ENCODE measurements at regions not wholly inside any gene's neighbourhood (a gene's known extent, or its start where the extent isn't known, plus 50 kb on each side); places are given as distances from the start of the nearest gene placed in this dataset.

DNA sequence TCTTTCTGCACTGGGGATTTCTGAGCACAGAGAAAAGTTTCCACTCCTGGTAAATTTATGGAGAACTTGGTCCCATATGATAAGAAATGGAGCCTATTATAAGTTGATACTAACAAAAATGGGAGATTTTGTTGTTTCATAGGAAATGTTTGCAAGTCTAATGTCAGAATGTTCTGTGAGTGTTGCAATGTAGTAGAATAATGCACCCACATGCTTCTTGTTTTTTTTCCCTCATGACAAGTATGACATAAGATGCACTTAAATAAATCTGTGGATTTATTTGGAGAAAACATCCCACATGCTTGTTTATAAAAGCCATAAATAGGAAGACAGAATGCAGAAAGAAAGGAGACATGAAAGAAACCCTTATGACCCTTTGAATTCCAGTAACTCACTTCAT is 50.8 kb upstream of the KCNJ6 start:
- no peak for DNase-seq (ENCODE audit: low spot score)

DNA sequence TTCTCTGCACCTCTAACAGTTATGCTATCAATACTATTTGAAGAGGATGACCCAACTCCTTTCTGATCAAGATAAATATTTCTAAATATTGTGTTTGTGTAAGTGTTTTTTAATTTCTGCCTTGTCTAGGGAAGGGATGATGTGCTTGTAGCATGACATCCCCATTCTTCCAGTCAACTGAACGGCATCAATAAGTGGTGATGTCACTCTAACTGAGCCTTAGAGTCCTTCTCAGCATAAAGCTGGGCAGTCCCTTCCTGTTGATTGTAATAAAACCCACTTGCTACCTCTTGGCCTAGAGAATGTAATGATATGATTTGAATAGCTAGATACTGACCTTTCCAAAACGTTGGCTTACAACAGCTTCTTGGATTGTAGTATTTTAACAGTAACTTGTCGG is 52.5 kb upstream of the KCNJ6 start:
- DNase-seq (ENCODE audit: low spot score): no peak

DNA sequence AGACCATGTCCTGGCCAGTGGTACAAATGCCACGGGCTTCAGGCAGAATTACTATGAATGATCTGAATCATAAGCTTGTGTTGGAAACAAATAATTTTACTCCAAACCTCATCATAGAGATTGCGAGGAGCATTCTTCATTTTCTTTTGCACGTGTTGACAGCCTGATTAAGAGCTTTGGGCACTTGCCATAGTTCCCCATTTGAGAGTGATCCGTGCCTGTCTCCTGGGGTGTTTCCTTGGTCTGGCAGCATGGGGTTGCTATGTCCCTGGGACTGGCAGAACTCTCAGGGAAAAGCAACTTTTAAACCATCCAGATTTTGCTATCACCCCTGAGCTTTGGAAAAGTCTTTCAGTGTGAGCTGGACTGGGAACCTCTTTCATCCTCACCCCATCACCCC is 54.3 kb upstream of the KCNJ6 start:
- no peak for DNase-seq (ENCODE audit: low spot score)

DNA sequence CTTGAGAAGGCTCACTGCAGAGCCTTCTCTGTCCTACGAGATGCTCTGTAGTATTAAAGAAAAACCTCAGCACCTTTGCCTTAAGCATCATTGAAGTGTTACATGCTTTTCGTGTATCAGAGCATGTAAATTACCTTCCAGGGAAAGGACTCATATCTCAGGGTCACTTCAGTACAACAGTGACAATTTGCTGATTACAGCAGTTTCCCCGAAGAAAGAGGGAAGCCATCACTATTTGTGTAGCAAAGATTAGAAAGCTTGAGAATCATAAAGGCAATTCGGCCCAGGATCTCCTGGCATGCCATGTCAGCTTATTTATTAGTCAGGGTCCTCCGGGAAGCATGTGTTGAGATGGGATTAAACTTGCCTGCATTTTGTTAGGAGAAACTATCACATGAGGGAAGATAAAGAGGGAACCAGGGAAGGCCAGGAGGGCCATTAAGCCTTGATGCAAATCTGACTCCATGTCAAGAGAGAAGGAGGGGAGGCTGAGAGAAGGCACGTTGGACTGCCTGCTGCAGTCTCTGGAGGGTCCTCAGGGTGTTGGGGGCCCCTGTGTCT is 55.2 kb upstream of the KCNJ6 start:
- DNase-seq (ENCODE audit: low spot score): no peak

DNA sequence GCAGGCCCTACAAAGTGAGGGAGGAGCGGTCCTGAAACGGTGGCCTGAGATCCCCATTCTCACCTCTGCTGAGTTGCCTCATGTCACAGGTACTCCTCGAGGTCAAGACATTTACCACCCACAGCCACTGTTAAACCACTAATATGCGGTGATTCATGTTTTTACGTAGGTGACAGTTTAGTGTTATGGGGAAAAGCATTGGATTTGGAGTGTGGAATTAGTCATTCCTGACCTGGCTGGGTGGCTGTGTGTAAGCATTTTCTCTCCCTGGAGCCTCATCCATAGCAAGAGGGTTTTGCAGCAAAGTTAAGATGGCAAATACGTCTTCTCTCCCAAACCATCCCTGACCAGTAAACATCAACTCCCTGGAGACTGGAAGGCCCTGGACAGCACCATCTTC is 57.8 kb upstream of the KCNJ6 start:
- no peak for DNase-seq (ENCODE audit: low spot score)

DNA sequence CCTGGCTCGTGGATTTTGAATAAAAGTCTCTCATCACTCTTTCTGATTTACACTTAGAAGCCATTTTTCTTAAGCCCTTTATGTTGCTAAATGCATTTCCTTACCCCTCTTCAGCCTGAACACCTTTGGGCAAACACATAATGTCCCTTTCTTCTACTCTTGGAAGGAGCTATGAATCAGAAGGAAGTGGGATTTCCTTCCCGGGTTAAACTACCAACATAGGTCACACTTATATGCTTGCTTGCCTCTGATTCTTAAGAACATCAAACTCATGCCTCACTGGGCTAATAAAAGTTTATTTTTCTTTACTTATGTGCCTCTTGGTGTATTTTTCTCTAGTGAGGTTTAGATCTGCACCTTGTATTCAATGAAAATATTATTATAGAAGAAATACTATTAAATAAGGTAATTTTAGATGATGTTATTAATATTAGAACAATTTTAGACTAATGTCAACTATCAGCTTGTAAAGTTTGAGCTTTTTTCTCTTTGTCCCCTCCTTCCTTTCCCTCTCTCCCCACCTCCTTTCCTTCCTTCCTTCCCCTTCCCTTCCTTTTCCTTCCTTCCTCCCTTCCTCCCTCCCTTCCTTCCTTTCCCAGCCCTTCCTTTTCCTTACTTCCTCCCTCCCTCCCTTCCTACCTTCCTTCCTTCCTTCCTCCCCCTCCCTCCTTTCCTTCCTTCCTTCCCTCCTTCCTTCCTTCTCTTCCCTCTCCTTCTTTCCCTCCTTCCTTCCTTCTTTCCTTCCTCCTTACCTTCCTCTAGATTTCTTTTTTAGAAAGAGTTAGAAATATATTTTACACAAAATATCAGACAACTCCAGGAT is 66.5 kb upstream of the KCNJ6 start:
- DNase-seq (ENCODE audit: low spot score): no peak

DNA sequence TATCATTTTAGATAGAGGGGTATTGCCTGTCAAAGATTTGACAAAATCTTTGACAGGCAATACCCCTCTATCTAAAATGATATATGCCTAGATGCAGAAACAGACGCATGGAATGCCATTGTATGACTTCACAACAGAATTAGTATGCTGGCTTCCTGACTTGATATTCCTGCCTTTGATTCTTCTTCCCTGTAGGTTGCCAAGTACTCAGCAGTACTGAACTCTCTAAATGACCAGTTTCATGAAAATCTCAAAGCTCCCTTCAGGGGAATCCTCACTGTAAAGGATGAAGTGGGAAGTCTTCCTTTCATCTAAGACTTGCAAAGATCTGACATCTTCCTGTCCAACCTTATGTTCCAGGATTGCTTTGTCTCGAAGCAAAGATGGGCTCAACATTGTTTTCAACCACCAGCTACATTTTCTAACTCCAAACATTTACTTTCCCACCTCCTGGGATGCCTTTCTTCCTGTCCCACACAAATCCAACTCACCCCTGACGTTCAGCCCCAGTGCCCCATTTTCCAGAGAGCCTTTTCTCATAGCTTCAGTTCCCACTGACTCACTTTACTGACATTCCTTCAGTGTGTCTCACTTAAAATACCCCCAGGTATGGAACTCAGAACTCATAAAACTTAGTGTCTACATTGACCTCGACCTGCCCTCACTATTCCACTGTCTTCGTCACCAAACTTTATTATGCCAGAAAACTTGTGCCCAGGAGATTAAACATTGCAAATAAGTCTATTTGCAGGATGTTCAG is 67.3 kb upstream of the KCNJ6 start:
- DNase-seq (ENCODE audit: low spot score): no peak

DNA sequence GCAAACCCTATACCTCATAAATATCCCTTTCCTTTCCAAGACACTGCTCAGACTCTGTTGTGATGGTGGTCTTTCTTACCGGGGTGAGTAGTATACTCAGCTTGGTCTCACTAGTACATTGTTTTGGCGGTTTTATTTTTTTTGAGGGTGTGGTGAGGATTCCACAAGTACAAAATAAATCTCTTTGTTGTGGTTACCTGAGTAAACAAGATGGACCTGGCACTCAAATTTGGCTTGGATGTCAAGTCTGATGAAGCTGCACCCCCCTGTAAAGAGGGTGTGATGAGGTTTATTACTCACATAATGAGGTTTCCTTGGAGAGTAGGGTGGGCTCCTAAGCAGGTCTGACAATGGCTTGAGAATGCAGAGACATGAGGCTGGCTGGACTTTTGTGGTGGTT is 68.2 kb upstream of the KCNJ6 start:
- no peak for DNase-seq (ENCODE audit: low spot score)

DNA sequence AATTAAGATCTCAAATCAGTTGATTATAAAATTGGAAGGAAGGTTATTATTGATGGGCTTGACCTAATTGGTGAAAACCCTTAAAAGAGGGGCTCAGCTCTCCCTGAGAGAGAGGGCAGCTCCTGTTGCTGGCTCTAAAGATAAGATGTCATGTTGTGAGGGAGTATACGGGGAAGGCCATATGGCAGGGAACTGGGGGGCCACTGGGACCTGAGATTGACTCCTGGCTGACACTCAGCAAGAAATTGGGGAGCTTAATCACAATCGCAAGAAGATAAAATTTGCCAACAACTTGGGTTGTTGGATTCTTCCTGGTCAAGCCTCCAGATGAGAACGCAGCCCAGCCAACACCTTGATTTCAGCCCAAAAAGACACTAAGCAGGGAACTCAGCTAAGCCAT is 69.7 kb upstream of the KCNJ6 start:
- DNase-seq (ENCODE audit: low spot score): no peak

DNA sequence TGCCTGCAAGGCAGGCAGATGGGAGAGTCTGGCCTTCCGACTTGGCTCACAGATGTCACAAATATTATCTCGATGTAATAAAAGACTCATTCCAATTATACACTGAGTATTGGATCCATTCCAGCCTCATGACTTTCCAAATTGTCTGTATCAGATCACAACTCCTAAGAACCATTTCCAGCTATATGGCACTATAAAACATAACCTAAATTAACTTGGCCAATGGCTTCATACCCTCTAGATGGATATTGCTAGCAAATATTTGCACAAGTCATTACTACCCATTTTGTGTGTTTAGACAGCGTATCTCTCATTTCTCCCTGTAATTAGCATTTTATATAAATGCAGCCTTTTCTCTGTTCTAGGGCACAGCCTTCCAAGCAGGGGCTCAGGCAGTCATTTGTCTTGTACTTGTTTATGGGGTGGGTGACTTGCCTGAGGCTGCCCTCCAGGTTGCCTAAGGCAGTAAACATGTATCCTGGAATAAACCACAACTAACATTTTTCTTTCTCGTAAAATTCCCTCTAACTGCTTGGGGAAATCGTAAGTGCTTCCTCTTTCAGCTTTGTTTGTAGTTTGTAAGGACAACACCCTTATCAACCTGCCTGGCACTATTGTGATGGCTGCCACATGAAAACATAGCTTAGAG is 70.6 kb upstream of the KCNJ6 start:
- no peak for DNase-seq (ENCODE audit: low spot score)

DNA sequence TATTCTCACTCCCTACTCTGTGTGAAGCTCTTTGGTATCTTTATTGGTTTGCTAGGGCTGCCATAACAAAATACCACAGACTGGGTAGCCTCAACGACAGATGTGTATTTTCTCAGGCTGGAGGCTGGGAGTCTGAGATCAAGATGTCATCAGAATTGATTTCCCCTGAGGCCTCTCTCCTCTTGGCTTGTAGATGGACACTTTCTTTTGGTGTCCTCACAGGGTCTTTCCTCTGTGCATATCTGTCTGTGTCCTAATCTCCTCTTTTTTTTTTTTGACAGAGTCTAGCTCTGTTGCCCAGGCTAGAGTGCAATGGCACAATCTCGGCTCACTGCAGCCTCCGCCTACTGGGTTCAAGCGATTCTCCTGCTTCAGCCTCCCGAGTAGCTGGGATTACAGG is 71.4 kb upstream of the KCNJ6 start:
- DNase-seq (ENCODE audit: low spot score): no peak

DNA sequence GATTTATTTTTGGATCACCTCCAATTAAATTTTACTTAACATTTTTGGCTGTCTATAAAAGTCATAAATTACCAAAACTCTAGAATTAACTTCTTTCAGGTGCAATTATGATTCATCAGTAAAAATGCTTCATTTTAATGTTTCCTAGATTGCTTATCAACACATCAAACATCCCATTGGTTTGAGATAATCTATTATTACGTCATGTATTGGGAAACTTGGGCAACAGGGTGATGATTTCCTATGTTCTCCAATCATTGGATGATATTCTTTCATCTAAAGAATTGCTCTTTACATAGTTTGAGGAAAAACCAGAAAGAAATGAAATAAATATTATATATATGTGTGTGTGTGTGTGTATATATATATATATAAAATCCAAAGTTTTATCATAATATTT is 76.8 kb upstream of the KCNJ6 start:
- DNase-seq (ENCODE audit: low spot score): no peak

DNA sequence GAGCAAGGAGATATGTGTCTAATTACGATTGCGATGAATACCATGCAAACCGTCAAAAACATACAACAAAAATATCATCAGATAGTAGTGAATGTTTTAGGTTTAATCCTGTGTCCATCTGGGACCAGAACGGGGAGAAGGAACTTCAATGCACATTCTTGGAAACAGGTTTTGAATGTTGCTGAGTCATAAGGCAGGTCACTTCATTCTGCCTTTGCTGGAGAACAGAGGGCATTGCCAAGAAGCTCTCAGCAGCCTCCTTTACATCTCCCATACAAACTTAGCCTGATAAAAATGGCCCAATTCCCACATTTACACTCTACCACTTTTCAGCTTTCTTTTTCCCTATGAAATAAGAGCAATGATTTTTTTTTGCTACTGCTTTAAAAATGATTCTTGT is 78.0 kb upstream of the KCNJ6 start:
- no peak for DNase-seq (ENCODE audit: low spot score)

DNA sequence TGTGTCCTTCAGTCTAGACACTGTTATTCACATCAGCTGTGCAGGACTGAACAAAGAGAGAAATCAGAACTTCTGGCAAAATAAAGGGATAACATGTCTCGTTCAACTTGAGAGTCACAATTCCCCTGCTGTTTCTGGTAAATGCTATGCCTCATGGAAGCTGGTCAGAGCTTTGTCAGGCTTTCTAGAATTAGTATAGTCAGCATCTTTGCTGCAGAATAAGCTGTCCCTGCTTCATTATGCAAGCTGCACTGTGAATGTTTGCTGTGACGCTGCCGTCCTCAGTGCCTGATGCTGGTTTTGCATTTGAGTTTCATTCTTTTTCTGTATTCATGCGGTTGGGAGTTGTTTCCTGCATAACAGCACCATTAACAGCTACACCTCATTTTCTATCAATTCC is 96.4 kb upstream of the KCNJ6 start:
- no peak for DNase-seq (ENCODE audit: low spot score)

DNA sequence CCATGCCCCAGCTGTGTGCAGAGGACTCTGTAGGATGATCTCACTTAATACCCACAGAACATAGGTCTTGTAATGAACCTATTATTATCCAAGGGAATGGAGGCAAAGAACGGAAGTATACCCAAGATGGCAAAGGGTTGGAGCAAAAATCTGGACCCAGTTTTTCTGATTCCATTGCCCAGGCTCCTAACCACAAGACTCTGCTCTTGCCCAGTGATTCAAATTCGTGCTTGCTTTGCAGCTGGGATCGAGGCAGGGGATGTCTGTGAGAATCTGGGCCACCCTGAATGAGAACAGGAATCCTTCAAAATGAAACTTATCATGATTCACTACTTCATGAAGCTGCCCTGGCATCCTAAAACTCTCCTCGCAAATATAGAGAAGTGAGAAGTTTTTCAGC is 97.5 kb upstream of the KCNJ6 start:
- DNase-seq (ENCODE audit: low spot score): no peak

DNA sequence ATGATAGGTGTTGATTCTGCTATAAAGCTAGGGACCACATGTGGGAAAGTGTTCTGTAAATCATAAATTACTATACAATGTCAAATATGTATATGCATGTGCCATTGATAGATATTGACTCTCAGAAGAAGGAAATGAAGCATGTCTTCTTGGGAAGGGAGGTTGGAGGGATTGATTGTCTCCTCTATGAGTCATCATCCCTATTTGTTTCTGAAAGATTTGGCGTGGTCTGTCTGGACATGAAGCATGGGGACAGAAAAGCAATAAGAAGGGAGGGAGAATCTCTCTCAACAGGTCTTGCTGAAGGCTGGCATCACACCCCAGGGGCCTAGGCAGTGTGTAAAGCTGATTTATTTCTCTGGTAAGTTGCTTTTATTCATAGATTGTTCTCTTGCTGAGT is 98.0 kb upstream of the KCNJ6 start:
- no peak for DNase-seq (ENCODE audit: low spot score)

DNA sequence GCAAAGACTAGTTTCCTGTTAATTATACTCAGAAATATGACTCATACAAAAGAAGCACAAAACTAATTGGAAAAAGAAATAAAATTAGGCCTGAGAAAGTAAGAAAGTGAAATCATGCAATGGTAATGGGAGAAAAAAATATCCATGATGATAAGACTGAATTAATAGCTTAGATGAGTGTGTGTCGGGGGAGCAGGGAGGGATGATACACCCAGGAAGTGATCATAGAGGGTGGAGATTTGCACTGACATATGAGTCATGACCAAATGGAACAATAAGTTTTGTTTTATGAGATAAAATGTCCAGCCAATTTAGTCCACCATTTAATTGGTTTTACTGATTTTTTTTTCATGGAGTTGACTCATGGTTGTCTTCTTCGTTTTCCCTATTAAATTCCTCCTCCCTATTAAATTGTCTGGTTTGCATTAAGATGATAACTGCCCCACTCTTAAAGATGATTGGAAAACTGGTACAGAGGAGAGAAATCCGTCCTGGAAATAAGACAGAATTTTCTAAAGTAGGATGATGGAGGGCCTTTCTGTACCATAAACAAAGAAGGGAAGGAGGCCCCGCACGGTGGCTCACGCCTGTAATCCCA is 111.7 kb upstream of the KCNJ6 start:
- no peak for DNase-seq (ENCODE audit: low spot score)

DNA sequence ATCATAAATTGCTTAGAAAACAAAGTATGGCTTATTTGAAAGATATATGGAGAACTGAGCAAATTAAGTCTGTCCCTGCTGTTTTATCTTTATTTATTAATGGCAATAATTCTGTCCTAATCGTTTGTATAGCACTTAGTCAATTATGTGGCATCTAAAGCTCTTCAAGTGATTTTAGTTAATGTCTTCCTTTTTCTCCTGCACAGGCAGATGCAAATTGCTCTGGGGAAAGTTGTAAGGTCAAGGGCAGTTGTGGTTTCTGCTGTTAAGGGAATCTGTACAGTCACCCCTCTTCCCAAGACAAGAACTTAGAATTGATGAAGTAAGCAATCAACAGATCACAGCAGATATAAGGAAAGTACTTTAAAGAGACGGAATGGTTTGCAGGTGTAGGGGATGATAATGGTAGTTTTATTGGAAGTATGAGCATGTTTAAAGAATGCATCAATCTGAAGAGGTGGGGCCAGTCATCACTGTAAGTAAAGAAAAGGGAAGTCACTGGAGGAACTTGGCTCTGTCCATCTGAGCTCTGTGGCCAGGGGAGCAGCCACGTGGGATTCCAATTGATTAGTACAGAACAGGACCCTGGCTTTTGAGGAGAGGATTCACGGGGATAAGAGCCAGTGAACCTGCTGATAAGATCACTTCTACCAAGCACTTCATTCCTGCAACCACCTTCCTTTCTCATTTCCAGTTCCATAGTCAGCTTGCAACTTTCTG is 116.0 kb upstream of the KCNJ6 start:
- DNase-seq (ENCODE audit: low spot score): no peak

DNA sequence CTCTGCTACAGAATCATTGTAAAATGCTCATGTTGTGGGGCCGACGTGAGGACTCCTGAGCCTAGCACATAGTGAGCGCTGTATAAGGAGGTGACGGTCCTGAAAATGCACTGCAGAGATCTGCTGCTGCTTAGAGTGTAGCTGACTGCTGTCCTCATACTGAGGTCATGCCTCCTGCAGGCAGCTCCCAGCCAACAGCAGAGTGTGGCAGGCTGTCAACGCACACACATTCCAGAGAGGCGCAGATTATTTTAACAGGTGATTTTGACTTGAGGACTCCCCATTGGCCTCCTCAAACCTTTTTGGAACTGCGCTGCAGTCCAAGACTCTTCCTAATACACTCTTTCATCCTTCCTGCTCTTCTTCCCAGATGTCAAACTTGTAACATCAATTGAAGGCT is 119.8 kb upstream of the KCNJ6 start:
- no peak for DNase-seq (ENCODE audit: low spot score)

DNA sequence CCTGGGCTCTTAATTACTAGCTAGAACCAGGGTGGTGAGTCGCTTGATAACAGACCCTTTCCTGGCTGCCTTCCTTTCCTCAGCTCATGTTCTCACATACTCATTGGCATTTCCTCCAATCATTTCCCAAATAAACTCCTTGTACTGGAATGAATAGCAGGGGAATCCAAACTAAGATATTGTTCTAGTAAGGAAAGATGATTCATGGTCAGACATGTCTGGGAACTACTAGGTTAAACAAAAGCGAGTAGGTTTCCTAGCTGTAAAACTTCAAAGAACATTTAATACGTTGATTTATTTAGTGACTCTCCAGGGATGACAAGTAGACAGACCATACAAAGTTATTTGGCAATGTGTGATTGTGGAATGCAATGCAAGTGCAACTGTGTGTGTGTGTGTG is 121.2 kb upstream of the KCNJ6 start:
- DNase-seq (ENCODE audit: low spot score): no peak

DNA sequence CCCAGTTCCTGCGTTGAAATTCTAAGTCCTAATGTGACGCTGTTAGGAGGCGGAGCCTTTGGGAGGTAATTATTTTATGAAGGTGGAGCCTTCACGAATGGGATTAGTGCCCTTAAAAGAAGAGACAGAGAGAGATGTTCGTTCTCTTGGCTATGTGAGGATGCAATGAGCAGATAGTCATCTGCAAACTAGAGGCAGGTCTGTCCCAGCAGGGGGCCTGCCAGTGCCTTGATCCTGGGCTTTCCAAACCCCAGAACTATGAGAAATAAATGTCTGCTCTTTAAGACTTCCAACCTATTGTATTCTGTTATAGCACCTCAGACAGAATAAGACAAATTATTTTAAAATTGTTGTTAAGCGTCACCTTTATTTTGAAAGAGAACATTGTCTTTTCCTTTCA is 123.1 kb upstream of the KCNJ6 start:
- no peak for DNase-seq (ENCODE audit: low spot score)

DNA sequence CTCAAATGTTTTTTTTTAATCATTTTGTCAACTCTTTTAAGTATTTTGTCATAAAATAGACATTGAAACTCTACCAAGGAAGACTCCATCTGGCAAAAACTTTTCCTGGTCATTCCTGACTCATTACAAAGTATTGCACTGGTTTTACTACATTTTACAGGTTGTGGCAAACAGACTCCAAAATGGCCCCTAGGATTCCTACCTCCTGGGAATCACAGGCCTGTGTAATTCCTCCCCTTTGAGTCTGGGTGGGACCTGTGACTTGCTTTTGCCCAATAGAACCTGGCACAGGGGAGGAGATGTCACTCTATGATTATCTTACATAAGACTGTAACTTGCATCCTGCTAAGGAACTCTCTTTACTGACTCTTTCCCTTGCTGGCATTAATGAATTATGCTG is 123.6 kb upstream of the KCNJ6 start:
- DNase-seq (ENCODE audit: low spot score): no peak
